Liver (tissue), 3 donors: ENCODE measurements at regions not wholly inside any gene's neighbourhood (a gene's known extent, or its start where the extent isn't known, plus 50 kb on each side); places are given as distances from the start of the nearest gene placed in this dataset.

Experiments used
- EGR1 ChIP-seq, 2 donors: IDR thresholded peaks; 2 replicates each; pipeline ENCODE4 v1.6.1; 2016 to 2018; ENCODE audit warnings: antibody characterized with exemption in 2 of 2, low read depth in 2 of 2
- FOXA1 ChIP-seq: IDR thresholded peaks from 2 replicates; pipeline ENCODE4 v1.6.1; 2016; ENCODE audit warnings: antibody characterized with exemption
- GABPA ChIP-seq, 2 donors: IDR thresholded peaks in 1 of 2; conservative IDR thresholded peaks in 1 of 2; 2 replicates each; pipeline ENCODE4 v1.6.1; 2016; ENCODE audit warnings: antibody characterized with exemption in 2 of 2, mild to moderate bottlenecking in 1 of 2, moderate library complexity in 1 of 2
- HNF4A ChIP-seq, 2 donors: conservative IDR thresholded peaks; 2 replicates each; pipeline ENCODE4 v1.6.1; 2016; ENCODE audit warnings: antibody characterized with exemption in 2 of 2, mild to moderate bottlenecking in 2 of 2
- JUND ChIP-seq, 2 donors: IDR thresholded peaks; 2 replicates each; pipeline ENCODE4 v1.6.1; 2016; ENCODE audit warnings: antibody characterized with exemption in 2 of 2
- RAD21 ChIP-seq, 2 donors: IDR thresholded peaks; 2 replicates each; pipeline ENCODE4 v1.6.1; 2016; ENCODE audit warnings: antibody characterized with exemption in 2 of 2, mild to moderate bottlenecking in 2 of 2
- SP1 ChIP-seq: IDR thresholded peaks from 2 replicates; pipeline ENCODE4 v1.6.1; 2018; ENCODE audit warnings: antibody characterized with exemption, mild to moderate bottlenecking
- TAF1 ChIP-seq: conservative IDR thresholded peaks from 2 replicates; pipeline ENCODE4 v1.6.1; 2016; ENCODE audit warnings: antibody characterized with exemption, mild to moderate bottlenecking
- YY1 ChIP-seq: IDR thresholded peaks from 2 replicates; pipeline ENCODE4 v1.6.1; 2016; ENCODE audit warnings: antibody characterized with exemption, mild to moderate bottlenecking
- TF ChIP-seq, protein P1 (sequence below): IDR thresholded peaks from 2 replicates; pipeline ENCODE4 v1.6.1; 2016; ENCODE audit warnings: antibody characterized with exemption, mild to moderate bottlenecking
- TF ChIP-seq, protein P2 (sequence below): IDR thresholded peaks from 2 replicates; pipeline ENCODE4 v1.6.1; 2016; ENCODE audit warnings: antibody characterized with exemption
- TF ChIP-seq, protein P3 (sequence below): fragments of 150-350 bp; IDR thresholded peaks from 2 replicates; pipeline ENCODE4 v1.5.1; 2017; ENCODE audit warnings: improper control_type of control experiment, low read depth, low read length; ENCODE audit not compliant: missing input control
- TF ChIP-seq, protein P4 (sequence below): IDR thresholded peaks from 2 replicates; pipeline ENCODE4 v1.6.1; 2016; ENCODE audit warnings: antibody characterized with exemption
- TF ChIP-seq, protein P5 (sequence below): IDR thresholded peaks from 2 replicates; pipeline ENCODE4 v1.6.1; 2016; ENCODE audit warnings: antibody characterized with exemption
- donor health status: healthy.
- donor health status: healthy.

DNA sequence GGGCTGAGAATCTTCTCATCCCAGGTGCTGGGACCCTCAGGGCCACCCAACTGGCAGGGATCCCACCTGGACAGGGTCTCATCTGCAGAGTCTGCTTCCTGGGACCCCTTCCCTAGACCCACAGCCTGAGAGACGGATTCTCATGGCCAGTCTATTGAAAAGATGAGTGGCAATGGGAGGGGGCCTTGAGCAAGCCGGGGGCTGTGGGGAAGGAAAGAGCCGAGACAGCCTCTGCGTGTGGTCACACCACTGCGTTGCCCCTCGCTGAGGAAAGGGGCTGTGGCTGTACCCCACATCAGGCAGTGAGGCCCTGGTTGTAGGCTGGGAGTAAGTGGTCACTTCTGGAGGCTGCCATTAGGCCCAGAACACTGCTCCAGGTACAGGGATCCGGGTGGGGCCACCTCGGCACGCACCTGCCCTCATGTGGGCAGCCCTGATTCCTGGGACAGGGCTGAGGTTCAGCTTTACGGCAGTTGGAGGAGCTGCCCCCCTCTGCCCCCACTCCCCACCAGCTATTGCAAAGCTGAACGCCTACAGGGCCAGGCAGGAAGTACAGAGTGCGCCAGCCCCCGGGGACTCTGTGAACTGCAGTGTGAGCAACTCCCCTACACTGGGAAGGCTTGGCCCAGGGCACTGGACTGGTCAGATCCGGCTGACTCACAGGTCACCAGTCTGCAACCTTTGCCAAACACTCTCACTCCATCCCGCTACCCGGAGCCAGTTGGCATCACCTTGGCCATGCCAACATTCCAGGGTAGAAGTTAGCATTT lies 106.9 kb downstream of the RIPK4 start:
- TF ChIP-seq, protein P1, sequence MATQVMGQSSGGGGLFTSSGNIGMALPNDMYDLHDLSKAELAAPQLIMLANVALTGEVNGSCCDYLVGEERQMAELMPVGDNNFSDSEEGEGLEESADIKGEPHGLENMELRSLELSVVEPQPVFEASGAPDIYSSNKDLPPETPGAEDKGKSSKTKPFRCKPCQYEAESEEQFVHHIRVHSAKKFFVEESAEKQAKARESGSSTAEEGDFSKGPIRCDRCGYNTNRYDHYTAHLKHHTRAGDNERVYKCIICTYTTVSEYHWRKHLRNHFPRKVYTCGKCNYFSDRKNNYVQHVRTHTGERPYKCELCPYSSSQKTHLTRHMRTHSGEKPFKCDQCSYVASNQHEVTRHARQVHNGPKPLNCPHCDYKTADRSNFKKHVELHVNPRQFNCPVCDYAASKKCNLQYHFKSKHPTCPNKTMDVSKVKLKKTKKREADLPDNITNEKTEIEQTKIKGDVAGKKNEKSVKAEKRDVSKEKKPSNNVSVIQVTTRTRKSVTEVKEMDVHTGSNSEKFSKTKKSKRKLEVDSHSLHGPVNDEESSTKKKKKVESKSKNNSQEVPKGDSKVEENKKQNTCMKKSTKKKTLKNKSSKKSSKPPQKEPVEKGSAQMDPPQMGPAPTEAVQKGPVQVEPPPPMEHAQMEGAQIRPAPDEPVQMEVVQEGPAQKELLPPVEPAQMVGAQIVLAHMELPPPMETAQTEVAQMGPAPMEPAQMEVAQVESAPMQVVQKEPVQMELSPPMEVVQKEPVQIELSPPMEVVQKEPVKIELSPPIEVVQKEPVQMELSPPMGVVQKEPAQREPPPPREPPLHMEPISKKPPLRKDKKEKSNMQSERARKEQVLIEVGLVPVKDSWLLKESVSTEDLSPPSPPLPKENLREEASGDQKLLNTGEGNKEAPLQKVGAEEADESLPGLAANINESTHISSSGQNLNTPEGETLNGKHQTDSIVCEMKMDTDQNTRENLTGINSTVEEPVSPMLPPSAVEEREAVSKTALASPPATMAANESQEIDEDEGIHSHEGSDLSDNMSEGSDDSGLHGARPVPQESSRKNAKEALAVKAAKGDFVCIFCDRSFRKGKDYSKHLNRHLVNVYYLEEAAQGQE, result no peak
- no peak for TF ChIP-seq RAD21 (IDR thresholded peaks at IDR 0.05)
- TF ChIP-seq, protein P2, sequence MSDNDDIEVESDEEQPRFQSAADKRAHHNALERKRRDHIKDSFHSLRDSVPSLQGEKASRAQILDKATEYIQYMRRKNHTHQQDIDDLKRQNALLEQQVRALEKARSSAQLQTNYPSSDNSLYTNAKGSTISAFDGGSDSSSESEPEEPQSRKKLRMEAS, result no peak
- TF ChIP-seq, protein P3, sequence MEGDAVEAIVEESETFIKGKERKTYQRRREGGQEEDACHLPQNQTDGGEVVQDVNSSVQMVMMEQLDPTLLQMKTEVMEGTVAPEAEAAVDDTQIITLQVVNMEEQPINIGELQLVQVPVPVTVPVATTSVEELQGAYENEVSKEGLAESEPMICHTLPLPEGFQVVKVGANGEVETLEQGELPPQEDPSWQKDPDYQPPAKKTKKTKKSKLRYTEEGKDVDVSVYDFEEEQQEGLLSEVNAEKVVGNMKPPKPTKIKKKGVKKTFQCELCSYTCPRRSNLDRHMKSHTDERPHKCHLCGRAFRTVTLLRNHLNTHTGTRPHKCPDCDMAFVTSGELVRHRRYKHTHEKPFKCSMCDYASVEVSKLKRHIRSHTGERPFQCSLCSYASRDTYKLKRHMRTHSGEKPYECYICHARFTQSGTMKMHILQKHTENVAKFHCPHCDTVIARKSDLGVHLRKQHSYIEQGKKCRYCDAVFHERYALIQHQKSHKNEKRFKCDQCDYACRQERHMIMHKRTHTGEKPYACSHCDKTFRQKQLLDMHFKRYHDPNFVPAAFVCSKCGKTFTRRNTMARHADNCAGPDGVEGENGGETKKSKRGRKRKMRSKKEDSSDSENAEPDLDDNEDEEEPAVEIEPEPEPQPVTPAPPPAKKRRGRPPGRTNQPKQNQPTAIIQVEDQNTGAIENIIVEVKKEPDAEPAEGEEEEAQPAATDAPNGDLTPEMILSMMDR, result no peak
- no peak for TF ChIP-seq GABPA (IDR thresholded peaks at IDR 0.05 in 1 of 2, conservative IDR thresholded peaks at IDR 0.05 in 1 of 2)
- TF ChIP-seq YY1, result no peak
- TF ChIP-seq HNF4A (conservative IDR thresholded peaks at IDR 0.05), result no peak
- no peak for TF ChIP-seq TAF1
- TF ChIP-seq, protein P4, sequence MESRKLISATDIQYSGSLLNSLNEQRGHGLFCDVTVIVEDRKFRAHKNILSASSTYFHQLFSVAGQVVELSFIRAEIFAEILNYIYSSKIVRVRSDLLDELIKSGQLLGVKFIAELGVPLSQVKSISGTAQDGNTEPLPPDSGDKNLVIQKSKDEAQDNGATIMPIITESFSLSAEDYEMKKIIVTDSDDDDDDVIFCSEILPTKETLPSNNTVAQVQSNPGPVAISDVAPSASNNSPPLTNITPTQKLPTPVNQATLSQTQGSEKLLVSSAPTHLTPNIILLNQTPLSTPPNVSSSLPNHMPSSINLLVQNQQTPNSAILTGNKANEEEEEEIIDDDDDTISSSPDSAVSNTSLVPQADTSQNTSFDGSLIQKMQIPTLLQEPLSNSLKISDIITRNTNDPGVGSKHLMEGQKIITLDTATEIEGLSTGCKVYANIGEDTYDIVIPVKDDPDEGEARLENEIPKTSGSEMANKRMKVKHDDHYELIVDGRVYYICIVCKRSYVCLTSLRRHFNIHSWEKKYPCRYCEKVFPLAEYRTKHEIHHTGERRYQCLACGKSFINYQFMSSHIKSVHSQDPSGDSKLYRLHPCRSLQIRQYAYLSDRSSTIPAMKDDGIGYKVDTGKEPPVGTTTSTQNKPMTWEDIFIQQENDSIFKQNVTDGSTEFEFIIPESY, result no peak
- no peak for TF ChIP-seq EGR1 (IDR thresholded peaks at IDR 0.05; ENCODE audit: low read depth in 2 of 2)
- no peak for TF ChIP-seq FOXA1
- TF ChIP-seq, protein P5, sequence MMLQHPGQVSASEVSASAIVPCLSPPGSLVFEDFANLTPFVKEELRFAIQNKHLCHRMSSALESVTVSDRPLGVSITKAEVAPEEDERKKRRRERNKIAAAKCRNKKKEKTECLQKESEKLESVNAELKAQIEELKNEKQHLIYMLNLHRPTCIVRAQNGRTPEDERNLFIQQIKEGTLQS, result no peak
- no peak for TF ChIP-seq JUND (IDR thresholded peaks at IDR 0.05)
- TF ChIP-seq SP1, result no peak
